CD4-positive, alpha-beta T cell (primary cell): ENCODE measurements at regions not wholly inside any gene's neighbourhood (a gene's known extent, or its start where the extent isn't known, plus 50 kb on each side); places are given as distances from the start of the nearest gene placed in this dataset.

ENCODE experiments used
- ATAC-seq: fragments of 200-7000 bp; cut with Tn5 transposase; one replicate; pipeline ENCODE4 v1.10.0; 2022; ENCODE audit warnings: mild to moderate bottlenecking; ENCODE audit not compliant: poor library complexity
- CTCF ChIA-PET: fragments of 350-600 bp; sonication (Branson Sonifier 250); formaldehyde crosslinking; loops from one replicate; lab custom pipeline; 2021; ENCODE audit warnings: antibody characterized with exemption, inconsistent platforms; lab: Charles Lee
- POLR2A ChIA-PET: fragments of 350-600 bp; sonication (Branson Sonifier 250); formaldehyde crosslinking; loops from one replicate; lab custom pipeline; 2021; ENCODE audit warnings: antibody characterized with exemption, inconsistent platforms; lab: Charles Lee
- DNase-seq, 14 experiments: peaks; one replicate each; pipeline ENCODE4 v3.0.0-alpha.2; 2013 to 2020; ENCODE audit warnings: mixed read lengths in 2 of 14
- H3K27ac ChIP-seq, 2 donors: one replicate each; pipeline versions ENCODE4 v1.5.1 to v1.7.0; 2013; ENCODE audit warnings: low read length in 2 of 2, low read depth in 1 of 2, mild to moderate bottlenecking in 1 of 2
- H3K27me3 ChIP-seq, 2 experiments: 1 replicate in 1 of 2; 2 replicates in 1 of 2; pipeline versions ENCODE4 v1.6.1 to v1.7.0; 2013; ENCODE audit warnings: low read length in 2 of 2, control low read depth in 1 of 2, mild to moderate bottlenecking in 1 of 2, moderate library complexity in 1 of 2; ENCODE audit not compliant: insufficient read depth in 2 of 2, control insufficient read depth in 1 of 2
- H3K36me3 ChIP-seq: one replicate; pipeline ENCODE4 v1.6.1; 2013; ENCODE audit warnings: low read length, control low read depth; ENCODE audit not compliant: insufficient read depth
- H3K4me1 ChIP-seq: one replicate; pipeline ENCODE4 v1.6.1; 2013; ENCODE audit warnings: low read length, control low read depth; ENCODE audit not compliant: insufficient read depth
- H3K4me3 ChIP-seq: one replicate; pipeline ENCODE4 v1.5.1; 2013; ENCODE audit warnings: mild to moderate bottlenecking, low read length, moderate library complexity
- H3K9me3 ChIP-seq, 2 experiments: 1 replicate in 1 of 2; 2 replicates in 1 of 2; pipeline versions ENCODE4 v1.6.1 to v1.7.0; 2013; ENCODE audit warnings: low read length in 2 of 2, mild to moderate bottlenecking in 2 of 2, control low read depth in 1 of 2, moderate library complexity in 1 of 2; ENCODE audit not compliant: control insufficient read depth in 1 of 2, insufficient read depth in 1 of 2
- H3K27ac Mint-ChIP-seq: one replicate; pipeline ENCODE4 v1.8.0; 2020; ENCODE audit warnings: mixed read lengths
- H3K27me3 Mint-ChIP-seq: one replicate; pipeline ENCODE4 v1.8.0; 2021; ENCODE audit warnings: mixed read lengths
- H3K36me3 Mint-ChIP-seq: one replicate; pipeline ENCODE4 v1.8.0; 2021; ENCODE audit warnings: low read depth, mixed read lengths
- H3K4me1 Mint-ChIP-seq: one replicate; pipeline ENCODE4 v1.8.0; 2021; ENCODE audit warnings: low read depth, mixed read lengths
- H3K4me3 Mint-ChIP-seq: one replicate; pipeline ENCODE4 v1.8.0; 2020; ENCODE audit warnings: mild to moderate bottlenecking, mixed read lengths
- H3K9me3 Mint-ChIP-seq: one replicate; pipeline ENCODE4 v1.8.0; 2020; ENCODE audit warnings: mixed read lengths
- intact Hi-C, 2 experiments: fragments of 100-400 bp; cut with DNase I in 1 of 2; cut with micrococcal nuclease in 1 of 2; formaldehyde crosslinking; loops; one replicate each; pipeline versions ENCODE4 v1.15.1 to v1.9.0; 2023 to 2025; cut with DNase I, micrococcal nuclease
- TF ChIP-seq, protein P1 (sequence below): fragments of 200-600 bp; IDR thresholded peaks from one replicate; pipeline ENCODE4 v1.8.0; 2022; ENCODE audit warnings: antibody characterized with exemption, mild to moderate bottlenecking

DNA sequence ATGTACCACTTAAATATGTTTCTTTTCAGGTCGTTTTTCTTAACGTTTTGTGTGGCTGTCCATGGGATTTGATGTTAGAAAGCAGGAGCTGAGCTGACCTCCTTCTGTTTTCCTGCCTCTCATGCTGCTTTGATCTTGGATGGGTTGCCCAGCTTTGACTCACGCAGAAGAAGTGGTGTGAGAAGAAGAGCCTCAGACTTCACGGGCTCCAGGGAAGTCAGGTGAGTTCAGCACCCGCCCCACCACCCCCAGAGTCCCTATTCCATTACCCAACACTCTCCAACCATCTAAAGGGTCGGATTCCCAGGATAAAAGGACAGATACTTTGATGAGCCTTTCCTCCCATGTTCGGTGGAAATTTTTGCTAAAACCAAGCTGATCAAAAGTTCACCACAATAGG lies 373.4 kb downstream of the IRX2 start:
- no peak overlapping the region for H3K27ac Mint-ChIP-seq
- TF ChIP-seq, protein P1, sequence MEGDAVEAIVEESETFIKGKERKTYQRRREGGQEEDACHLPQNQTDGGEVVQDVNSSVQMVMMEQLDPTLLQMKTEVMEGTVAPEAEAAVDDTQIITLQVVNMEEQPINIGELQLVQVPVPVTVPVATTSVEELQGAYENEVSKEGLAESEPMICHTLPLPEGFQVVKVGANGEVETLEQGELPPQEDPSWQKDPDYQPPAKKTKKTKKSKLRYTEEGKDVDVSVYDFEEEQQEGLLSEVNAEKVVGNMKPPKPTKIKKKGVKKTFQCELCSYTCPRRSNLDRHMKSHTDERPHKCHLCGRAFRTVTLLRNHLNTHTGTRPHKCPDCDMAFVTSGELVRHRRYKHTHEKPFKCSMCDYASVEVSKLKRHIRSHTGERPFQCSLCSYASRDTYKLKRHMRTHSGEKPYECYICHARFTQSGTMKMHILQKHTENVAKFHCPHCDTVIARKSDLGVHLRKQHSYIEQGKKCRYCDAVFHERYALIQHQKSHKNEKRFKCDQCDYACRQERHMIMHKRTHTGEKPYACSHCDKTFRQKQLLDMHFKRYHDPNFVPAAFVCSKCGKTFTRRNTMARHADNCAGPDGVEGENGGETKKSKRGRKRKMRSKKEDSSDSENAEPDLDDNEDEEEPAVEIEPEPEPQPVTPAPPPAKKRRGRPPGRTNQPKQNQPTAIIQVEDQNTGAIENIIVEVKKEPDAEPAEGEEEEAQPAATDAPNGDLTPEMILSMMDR, result no peak
- CTCF ChIA-PET, result no interaction called here
- H3K9me3 Mint-ChIP-seq, result peaks cover 2% of the 10 kb centered on the region
- H3K27me3 Mint-ChIP-seq, result no peaks in the 10 kb centered on the region
- H3K4me3 Mint-ChIP-seq, result no peak overlapping the region
- no peaks in the 10 kb centered on the region for H3K36me3 Mint-ChIP-seq
- Histone ChIP-seq H3K4me3 (no peak overlapping the region), H3K27me3 (no peaks in the 10 kb centered on the region), H3K9me3 (peaks cover 0 to 31% of the 10 kb centered on the region in 2 experiments), H3K4me1 (no peaks in the 10 kb centered on the region), H3K36me3 (no peaks in the 10 kb centered on the region), H3K27ac (no peak overlapping the region)
- no peak for ATAC-seq
- intact Hi-C loops, result no loop called here
- POLR2A ChIA-PET, result no interaction called here
- no peak for DNase-seq
- no peaks in the 10 kb centered on the region for H3K4me1 Mint-ChIP-seq

DNA sequence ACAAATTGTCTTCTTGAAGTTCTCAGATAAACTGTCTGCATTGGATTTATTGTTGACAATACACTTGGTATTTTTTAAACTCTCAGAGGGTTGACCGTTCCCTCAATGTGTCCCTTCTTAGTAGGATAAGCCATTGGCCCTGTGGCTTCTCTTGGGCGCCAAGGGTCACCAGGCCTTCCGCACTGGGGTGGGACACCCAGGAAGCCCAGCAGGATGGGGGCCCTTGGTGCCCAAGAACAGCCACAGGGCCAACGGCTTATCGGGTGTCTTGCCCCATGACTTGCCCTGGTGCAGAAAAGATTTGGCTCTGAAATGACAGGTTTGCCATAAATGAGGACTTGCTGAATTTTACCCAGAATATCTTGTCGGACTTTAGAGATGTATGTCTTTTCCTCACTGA lies 375.0 kb downstream of the IRX2 start:
- Mint-ChIP-seq H3K27me3 (no peaks in the 10 kb centered on the region), H3K4me3 (no peak overlapping the region), H3K36me3 (no peaks in the 10 kb centered on the region), H3K27ac (no peak overlapping the region), H3K9me3 (peaks cover 4% of the 10 kb centered on the region), H3K4me1 (no peaks in the 10 kb centered on the region)
- no peaks in the 10 kb centered on the region for H3K36me3 ChIP-seq
- H3K27me3 ChIP-seq, result no peaks in the 10 kb centered on the region
- DNase-seq, result no peak
- intact Hi-C loops, result no loop called here
- TF ChIP-seq, protein P1, result no peak
- no peak overlapping the region for H3K4me3 ChIP-seq
- ChIA-PET POLR2A (no interaction called here), CTCF (no interaction called here)
- H3K9me3 ChIP-seq, result peaks cover 0 to 34% of the 10 kb centered on the region in 2 experiments
- no peak overlapping the region for H3K27ac ChIP-seq
- no peak for ATAC-seq
- no peaks in the 10 kb centered on the region for H3K4me1 ChIP-seq

DNA sequence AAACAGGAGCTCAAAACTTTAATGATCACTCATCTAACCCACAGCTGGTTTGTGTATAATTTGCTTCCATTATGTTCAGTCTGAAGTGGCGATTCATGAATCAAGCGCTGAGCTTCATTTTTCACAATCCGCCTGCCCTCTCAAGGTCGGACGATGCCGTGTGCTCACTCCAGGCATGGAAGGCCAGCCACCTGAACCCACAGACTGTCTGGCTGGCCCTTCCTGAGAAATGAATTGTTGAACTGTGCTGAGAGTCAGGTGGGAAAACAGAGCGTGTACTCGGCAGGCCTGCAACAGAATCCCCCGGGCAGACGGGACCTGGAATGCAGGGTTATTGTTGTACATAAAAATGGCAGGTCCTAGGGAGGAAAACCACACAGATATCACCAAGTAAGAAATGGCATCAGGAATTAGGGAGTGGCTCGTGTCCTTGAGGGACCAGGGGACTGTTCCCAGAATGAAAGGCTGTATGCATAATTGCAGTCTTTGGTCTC lies 375.7 kb downstream of the IRX2 start:
- no peaks in the 10 kb centered on the region for H3K4me1 Mint-ChIP-seq
- H3K36me3 ChIP-seq, result no peaks in the 10 kb centered on the region
- CTCF ChIA-PET, result no interaction called here
- peaks cover 4% of the 10 kb centered on the region for H3K9me3 Mint-ChIP-seq
- peaks cover 0 to 38% of the 10 kb centered on the region in 2 experiments for H3K9me3 ChIP-seq
- H3K36me3 Mint-ChIP-seq, result no peaks in the 10 kb centered on the region
- POLR2A ChIA-PET, result no interaction called here
- no peak overlapping the region for H3K4me3 ChIP-seq
- H3K27ac Mint-ChIP-seq, result no peak overlapping the region
- ATAC-seq (no peak), DNase-seq (no peak)
- no peak overlapping the region for H3K27ac ChIP-seq
- H3K27me3 Mint-ChIP-seq, result no peaks in the 10 kb centered on the region
- intact Hi-C loops, result no loop called here
- H3K4me3 Mint-ChIP-seq, result no peak overlapping the region
- TF ChIP-seq, protein P1, result no peak
- H3K27me3 ChIP-seq, result no peaks in the 10 kb centered on the region
- H3K4me1 ChIP-seq, result no peaks in the 10 kb centered on the region
